ENCODE measurements at regions not wholly inside any gene's neighbourhood (a gene's known extent, or its start where the extent isn't known, plus 50 kb on each side); places are given as distances from the start of the nearest gene placed in this dataset.
"Not testable (repeated sequence)": the region's sequence is repeated elsewhere in the genome, so short reads cannot be mapped to it uniquely, and the experiment has no call there.

GRCh38 chr7:149569025-149569725, 71.6 kb upstream of the ZNF746 start:
- Histone ChIP-seq H3K27me3 (replicated peaks) (no peaks in the 10 kb centered on the region), H3K9me3 (replicated peaks) (peaks cover 10% of the 10 kb centered on the region; the same call in 1 of the 2 replicates), H3K27ac (no peak overlapping the region), H3K36me3 (peaks cover 40% of the 10 kb centered on the region), H3K4me3 (no peak overlapping the region), H3K4me1 (replicated peaks) (no peaks in the 10 kb centered on the region)
- DNase-seq (ENCODE audit: low read depth in 1 of 2, low spot score in 2 of 2): no peak

DNA sequence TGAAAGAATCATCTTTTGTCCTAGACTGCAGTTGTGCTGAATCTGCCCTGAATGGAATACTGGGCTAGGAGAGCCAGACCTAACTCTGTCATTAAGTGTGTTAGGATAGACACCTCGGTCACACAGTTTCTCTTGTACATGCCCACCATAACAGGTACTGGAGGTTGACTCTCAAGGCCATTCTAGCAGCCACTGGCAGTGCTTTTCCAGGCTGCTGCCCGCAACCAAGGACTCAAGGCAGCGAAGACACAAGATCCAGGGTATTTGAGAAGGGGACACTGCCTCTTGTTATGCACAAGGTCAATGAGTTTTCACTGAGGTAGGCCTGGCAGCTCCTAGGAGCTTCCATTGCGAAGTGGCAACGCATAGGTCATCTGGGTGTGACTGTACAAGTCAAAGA, 70.6 kb upstream of the ZNF746 start:
- Histone ChIP-seq H3K27ac (no peak overlapping the region), H3K4me3 (no peak overlapping the region), H3K4me1 (replicated peaks) (no peaks in the 10 kb centered on the region), H3K36me3 (peaks cover 44% of the 10 kb centered on the region), H3K9me3 (replicated peaks) (0 out of 2 replicates have a peak, but pooled peaks cover 6% of the 10 kb centered on the region), H3K27me3 (replicated peaks) (no peaks in the 10 kb centered on the region)
- DNase-seq (ENCODE audit: low read depth in 1 of 2, low spot score in 2 of 2): no peak

DNA sequence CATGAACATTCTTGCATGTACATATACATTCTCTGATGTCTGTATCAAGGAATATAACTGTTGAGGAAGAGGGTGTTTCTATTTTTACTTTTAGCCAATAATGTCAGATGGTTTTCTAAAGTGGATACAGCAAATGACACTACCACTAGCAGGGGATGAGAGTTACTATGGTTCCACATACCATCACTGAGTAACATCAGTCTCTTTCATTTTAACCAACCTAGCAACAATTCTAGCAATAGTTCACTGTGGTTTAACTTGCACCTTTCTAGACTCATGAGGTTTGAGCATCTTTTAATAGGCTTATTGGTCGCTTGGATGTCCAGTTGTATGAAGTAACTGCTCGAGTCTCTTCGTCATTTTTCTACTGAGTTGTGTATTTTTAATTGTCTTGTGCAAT, 68.5 kb upstream of the ZNF746 start:
- Histone ChIP-seq H3K4me3 (no peak overlapping the region), H3K9me3 (replicated peaks) (0 out of 2 replicates have a peak, but pooled peaks cover 3% of the 10 kb centered on the region), H3K4me1 (replicated peaks) (no peaks in the 10 kb centered on the region), H3K27me3 (replicated peaks) (no peaks in the 10 kb centered on the region), H3K27ac (no peak overlapping the region), H3K36me3 (peaks cover 44% of the 10 kb centered on the region)
- DNase-seq (ENCODE audit: low read depth in 1 of 2, low spot score in 2 of 2): no peak

- Histone ChIP-seq H3K4me3 (no peak overlapping the region), H3K27ac (no peak overlapping the region), H3K36me3 (peaks cover 51% of the 10 kb centered on the region)
Observed at GRCh38 chr7:149565096-149565382, 67.4 kb upstream of the ZNF746 start.

DNA sequence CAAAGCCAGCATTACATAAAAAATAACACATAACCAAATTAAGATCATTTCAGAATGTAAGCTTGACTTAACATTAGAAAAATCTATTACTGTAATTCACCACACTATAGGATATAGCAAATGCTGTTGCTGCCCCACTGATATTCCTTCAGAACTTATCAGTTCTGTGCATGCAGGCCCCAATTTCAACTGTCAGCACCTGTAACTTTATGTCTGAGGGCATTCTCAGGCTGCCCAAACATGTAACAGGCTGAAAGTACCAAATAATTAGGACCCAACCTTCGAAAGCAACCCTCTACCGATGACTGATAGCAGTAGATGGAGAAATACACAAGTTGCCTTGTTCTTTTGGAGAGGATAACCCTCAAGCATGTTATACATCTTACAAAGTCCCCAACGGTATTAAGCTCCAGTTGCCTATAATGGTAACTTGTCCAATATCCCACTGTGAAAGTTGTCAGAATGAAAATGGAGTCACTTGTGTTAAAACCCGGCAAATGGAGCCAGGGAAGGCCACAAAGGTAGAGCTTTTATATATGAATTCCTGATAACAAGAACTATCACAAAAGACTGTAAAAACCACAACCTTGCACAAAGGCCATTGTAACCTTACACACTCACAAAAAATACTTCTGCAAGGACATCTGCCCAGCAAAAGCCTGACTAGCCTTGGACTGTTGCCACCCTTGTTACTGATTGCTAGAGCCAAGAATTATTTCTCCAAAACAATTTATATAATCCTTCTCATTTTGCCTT, 66.9 kb upstream of the ZNF746 start:
- Histone ChIP-seq H3K9me3 (replicated peaks) (no peaks in the 10 kb centered on the region), H3K4me1 (replicated peaks) (no peaks in the 10 kb centered on the region), H3K27me3 (replicated peaks) (no peaks in the 10 kb centered on the region), H3K27ac (no peak overlapping the region), H3K36me3 (peaks cover 54% of the 10 kb centered on the region), H3K4me3 (no peak overlapping the region)
- no peak for DNase-seq (ENCODE audit: low read depth in 1 of 2, low spot score in 2 of 2)

More at GRCh38 chr7:149565096-149565382, 67.4 kb upstream of the ZNF746 start:
- Histone ChIP-seq H3K9me3 (replicated peaks) (0 out of 2 replicates have a peak, but pooled peaks cover 1% of the 10 kb centered on the region), H3K4me1 (replicated peaks) (no peaks in the 10 kb centered on the region), H3K27me3 (replicated peaks) (no peaks in the 10 kb centered on the region)
- DNase-seq (ENCODE audit: low read depth in 1 of 2, low spot score in 2 of 2): no peak

DNA sequence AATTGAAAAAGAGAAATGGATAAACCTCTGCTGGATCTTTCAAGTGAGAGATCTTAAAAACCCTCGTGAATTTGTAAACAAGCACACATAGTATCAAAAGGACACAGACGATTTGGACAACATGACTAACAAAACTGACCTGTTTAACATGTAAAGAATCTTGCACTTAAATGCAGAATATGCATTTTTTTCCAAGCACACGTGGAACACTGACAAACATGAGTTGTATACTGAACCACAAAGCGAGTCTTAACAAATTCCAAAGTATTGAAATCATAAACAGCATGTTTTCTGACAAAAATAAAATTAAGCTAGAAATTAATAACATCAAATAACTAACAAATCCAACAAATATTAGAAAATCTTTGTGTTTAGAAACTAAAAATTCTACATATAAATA, 65.0 kb upstream of the ZNF746 start:
- Histone ChIP-seq H3K27me3 (replicated peaks) (no peaks in the 10 kb centered on the region), H3K4me1 (replicated peaks) (no peaks in the 10 kb centered on the region), H3K27ac (no peak overlapping the region), H3K9me3 (replicated peaks) (no peaks in the 10 kb centered on the region), H3K36me3 (peaks cover 57% of the 10 kb centered on the region), H3K4me3 (no peak overlapping the region)
- DNase-seq (ENCODE audit: low read depth in 1 of 2, low spot score in 2 of 2): no peak

GRCh38 chr7:149561072-149561471, 63.5 kb upstream of the ZNF746 start:
- no peak overlapping the region for H3K27ac ChIP-seq
- H3K36me3 ChIP-seq: peaks cover 44% of the 10 kb centered on the region
- no peaks in the 10 kb centered on the region for H3K27me3 ChIP-seq (replicated peaks)

GRCh38 chr7:149559711-149560110, 62.1 kb upstream of the ZNF746 start:
- no peak overlapping the region for H3K27ac ChIP-seq
- H3K9me3 ChIP-seq (replicated peaks): no peaks in the 10 kb centered on the region
- no peaks in the 10 kb centered on the region for H3K27me3 ChIP-seq (replicated peaks)
- no peaks in the 10 kb centered on the region for H3K4me1 ChIP-seq (replicated peaks)
- peaks cover 36% of the 10 kb centered on the region for H3K36me3 ChIP-seq
- no peak overlapping the region for H3K4me3 ChIP-seq
- DNase-seq (ENCODE audit: low read depth in 1 of 2, low spot score in 2 of 2): no peak

More at GRCh38 chr7:149561072-149561471, 63.5 kb upstream of the ZNF746 start:
- no peaks in the 10 kb centered on the region for H3K4me1 ChIP-seq (replicated peaks)
- no peaks in the 10 kb centered on the region for H3K9me3 ChIP-seq (replicated peaks)
- no peak for DNase-seq (ENCODE audit: low read depth in 1 of 2, low spot score in 2 of 2)
- H3K4me3 ChIP-seq: no peak overlapping the region

- H3K4me1 ChIP-seq (replicated peaks): no peaks in the 10 kb centered on the region
- H3K9me3 ChIP-seq (replicated peaks): no peaks in the 10 kb centered on the region
- H3K27me3 ChIP-seq (replicated peaks): no peaks in the 10 kb centered on the region
- H3K36me3 ChIP-seq: peaks cover 29% of the 10 kb centered on the region
- H3K27ac ChIP-seq: no peak overlapping the region
- no peak overlapping the region for H3K4me3 ChIP-seq
- DNase-seq (ENCODE audit: low read depth in 1 of 2, low spot score in 2 of 2): no peak
Observed at GRCh38 chr7:149558149-149558861, 60.7 kb upstream of the ZNF746 start.

DNA sequence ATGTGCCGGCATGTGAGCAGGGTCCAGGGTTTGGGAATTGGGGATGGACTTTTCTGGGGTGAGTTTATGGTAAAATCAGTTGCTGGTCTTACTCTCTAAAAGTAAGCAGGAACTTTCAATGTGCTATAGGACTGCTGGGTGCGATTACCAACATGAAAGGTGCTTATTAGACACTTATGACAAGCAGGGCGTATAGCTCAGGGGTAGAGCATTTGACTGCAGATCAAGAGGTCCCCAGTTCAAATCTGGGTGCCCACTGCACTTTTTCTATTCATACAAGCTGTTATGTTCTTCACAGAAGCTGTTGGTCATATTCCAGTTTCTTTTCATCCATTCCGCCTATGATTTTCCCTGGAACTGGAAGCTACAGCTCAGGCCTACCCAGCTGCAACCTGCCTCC, 58.9 kb upstream of the ZNF746 start:
- not testable (repeated sequence) for DNase-seq (ENCODE audit: low read depth in 1 of 2, low spot score in 2 of 2); H3K4me1 ChIP-seq (replicated peaks); H3K4me3 ChIP-seq; H3K27me3 ChIP-seq (replicated peaks); H3K9me3 ChIP-seq (replicated peaks); H3K27ac ChIP-seq
- peaks cover 43% of the 10 kb centered on the region for H3K36me3 ChIP-seq

DNA sequence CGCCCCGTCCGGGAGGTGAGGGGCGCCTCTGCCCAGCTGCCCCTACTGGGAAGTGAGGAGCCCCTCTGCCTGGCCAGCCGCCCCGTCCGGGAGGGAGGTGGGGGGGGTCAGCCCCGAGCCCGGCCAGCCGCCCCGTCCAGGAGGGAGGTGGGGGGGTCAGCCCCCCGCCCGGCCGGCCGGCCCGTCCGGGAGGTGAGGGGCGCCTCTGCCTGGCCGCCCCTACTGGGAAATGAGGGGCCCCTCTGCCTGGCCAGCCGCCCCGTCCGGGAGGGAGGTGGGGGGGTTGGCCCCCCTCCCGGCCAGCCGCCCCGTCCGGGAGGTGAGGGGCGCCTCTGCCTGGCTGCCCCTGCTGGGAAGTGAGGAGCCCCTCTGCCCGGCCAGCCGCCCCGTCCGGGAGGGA, 57.2 kb upstream of the ZNF746 start:
- H3K4me3 ChIP-seq; DNase-seq (ENCODE audit: low read depth in 1 of 2, low spot score in 2 of 2); H3K9me3 ChIP-seq (replicated peaks); H3K27ac ChIP-seq; H3K27me3 ChIP-seq (replicated peaks); H3K4me1 ChIP-seq (replicated peaks): not testable (repeated sequence)
- peaks cover 52% of the 10 kb centered on the region for H3K36me3 ChIP-seq

DNA sequence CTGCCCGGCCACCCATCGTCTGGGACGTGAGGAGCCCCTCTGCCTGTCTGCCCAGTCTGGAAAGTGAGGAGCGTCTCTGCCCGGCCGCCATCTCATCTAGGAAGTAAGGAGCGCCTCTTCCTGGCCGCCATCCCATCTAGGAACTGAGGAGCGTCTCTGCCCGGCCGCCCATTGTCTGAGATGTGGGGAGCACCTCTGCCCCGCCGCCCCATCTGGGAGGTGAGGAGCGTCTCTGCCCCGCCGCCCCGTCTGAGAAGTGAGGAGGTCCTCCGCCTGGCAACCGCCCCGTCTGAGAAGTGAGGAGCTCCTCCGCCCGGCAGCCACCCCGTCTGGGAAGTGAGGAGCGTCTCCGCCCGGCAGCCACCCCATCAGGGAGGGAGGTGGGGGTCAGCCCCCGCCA, 56.4 kb upstream of the ZNF746 start:
- not testable (repeated sequence) for H3K27me3 ChIP-seq (replicated peaks); H3K4me1 ChIP-seq (replicated peaks); H3K27ac ChIP-seq; H3K9me3 ChIP-seq (replicated peaks); DNase-seq (ENCODE audit: low read depth in 1 of 2, low spot score in 2 of 2); H3K4me3 ChIP-seq
- peaks cover 54% of the 10 kb centered on the region for H3K36me3 ChIP-seq

DNA sequence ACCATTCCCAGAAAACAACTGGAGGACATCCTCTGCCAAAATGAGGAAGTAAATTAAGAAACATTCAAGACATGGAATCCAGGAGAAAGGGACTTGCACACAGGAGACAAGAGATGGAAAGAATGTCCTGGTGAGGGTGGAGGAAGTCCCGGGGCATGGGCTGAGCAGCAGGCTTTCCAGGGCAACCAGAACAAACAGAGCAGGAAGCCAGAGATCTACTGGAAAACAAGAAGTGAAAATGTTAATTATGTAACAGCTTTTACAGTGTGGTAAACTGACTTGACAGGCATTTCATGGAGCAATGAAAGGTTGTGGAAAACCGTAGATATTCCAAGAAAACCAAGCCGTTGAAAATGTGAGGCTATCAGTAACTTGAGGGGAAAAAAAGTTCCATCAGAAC, 55.2 kb upstream of the ZNF746 start:
- no peaks in the 10 kb centered on the region for H3K27me3 ChIP-seq (replicated peaks)
- no peak overlapping the region for H3K27ac ChIP-seq
- no peak overlapping the region for H3K4me3 ChIP-seq
- DNase-seq (ENCODE audit: low read depth in 1 of 2, low spot score in 2 of 2): no peak
- no peaks in the 10 kb centered on the region for H3K9me3 ChIP-seq (replicated peaks)
- H3K36me3 ChIP-seq: peaks cover 53% of the 10 kb centered on the region
- no peaks in the 10 kb centered on the region for H3K4me1 ChIP-seq (replicated peaks)
